Astrocyte (in vitro differentiated cells and primary cell): ENCODE measurements at regions not wholly inside any gene's neighbourhood (a gene's known extent, or its start where the extent isn't known, plus 50 kb on each side); places are given as distances from the start of the nearest gene placed in this dataset.

Experiments
- DNase-seq: peaks from one replicate; pipeline ENCODE4 v3.0.0-alpha.2; 2010; ENCODE audit warnings: low read depth
- FAIRE-seq: peaks from 2 replicates; lab custom pipeline; 2011; peaks lifted over from hg19 to GRCh38; lab: Jason Lieb, UNC
- H2AFZ ChIP-seq: 2 replicates; pipeline ENCODE4 v1.6.0; 2012; ENCODE audit warnings: low read depth, low read length, inconsistent platforms
- H3K27ac ChIP-seq: 2 replicates; pipeline ENCODE4 v1.5.1; 2011; ENCODE audit warnings: low read depth, low read length, inconsistent platforms
- H3K27me3 ChIP-seq: 2 replicates; pipeline ENCODE4 v1.6.0; 2011; ENCODE audit warnings: low read length, inconsistent platforms; ENCODE audit not compliant: insufficient read depth
- H3K36me3 ChIP-seq: 2 replicates; pipeline ENCODE4 v1.5.1; 2011; ENCODE audit warnings: low read length, inconsistent platforms; ENCODE audit not compliant: insufficient read depth
- H3K4me1 ChIP-seq: 2 replicates; pipeline ENCODE4 v1.5.1; 2011; ENCODE audit warnings: low read length, inconsistent platforms; ENCODE audit not compliant: insufficient read depth
- H3K4me2 ChIP-seq: 2 replicates; pipeline ENCODE4 v1.6.0; 2012; ENCODE audit warnings: low read length, inconsistent platforms
- H3K4me3 ChIP-seq: 2 replicates; pipeline ENCODE4 v1.5.1; 2011; ENCODE audit warnings: low read depth, mild to moderate bottlenecking, low read length, inconsistent platforms; ENCODE audit not compliant: insufficient read depth
- H3K79me2 ChIP-seq: 2 replicates; pipeline ENCODE4 v1.6.0; 2012; ENCODE audit warnings: mild to moderate bottlenecking, low read length, inconsistent platforms; ENCODE audit not compliant: insufficient read depth
- H3K9ac ChIP-seq: 2 replicates; pipeline ENCODE4 v1.6.0; 2012; ENCODE audit warnings: mild to moderate bottlenecking, low read length, inconsistent platforms
- H3K9me3 ChIP-seq: 2 replicates; pipeline ENCODE4 v1.5.1; 2012; ENCODE audit warnings: low read depth, mild to moderate bottlenecking, low read length, inconsistent platforms; ENCODE audit not compliant: insufficient read depth
- H4K20me1 ChIP-seq: 2 replicates; pipeline ENCODE4 v1.6.0; 2012; ENCODE audit warnings: low read length, inconsistent platforms; ENCODE audit not compliant: insufficient read depth
- H3K27ac Mint-ChIP-seq: one replicate; pipeline ENCODE4 v1.8.0; 2021; ENCODE audit warnings: mild to moderate bottlenecking, mixed read lengths; ENCODE audit not compliant: unreplicated experiment
- H3K27me3 Mint-ChIP-seq: one replicate; pipeline ENCODE4 v1.8.0; 2021; ENCODE audit warnings: low read depth, mixed read lengths; ENCODE audit not compliant: unreplicated experiment
- H3K36me3 Mint-ChIP-seq: one replicate; pipeline ENCODE4 v1.8.0; 2021; ENCODE audit warnings: low read depth, mixed read lengths; ENCODE audit not compliant: unreplicated experiment
- H3K4me1 Mint-ChIP-seq: one replicate; pipeline ENCODE4 v1.8.0; 2021; ENCODE audit warnings: low read depth, mixed read lengths; ENCODE audit not compliant: unreplicated experiment
- H3K4me3 Mint-ChIP-seq: one replicate; pipeline ENCODE4 v1.8.0; 2021; ENCODE audit warnings: mild to moderate bottlenecking, moderate library complexity, mixed read lengths; ENCODE audit not compliant: unreplicated experiment
- H3K9me3 Mint-ChIP-seq: one replicate; pipeline ENCODE4 v1.8.0; 2021; ENCODE audit warnings: mild to moderate bottlenecking, mixed read lengths; ENCODE audit not compliant: unreplicated experiment
- CTCF ChIP-seq: IDR thresholded peaks from 2 replicates; pipeline ENCODE4 v1.5.1; 2011; ENCODE audit warnings: low read depth, mild to moderate bottlenecking, inconsistent platforms, low read length, moderate library complexity; ENCODE audit not compliant: insufficient read depth
- EZH2 ChIP-seq: IDR thresholded peaks from 2 replicates; pipeline ENCODE4 v1.6.1; 2012; ENCODE audit warnings: mild to moderate bottlenecking, low read length, inconsistent platforms; ENCODE audit not compliant: insufficient read depth

GRCh38 chr4:120415896-120416295 is 349.2 kb upstream of the MAD2L1 start:
- no peaks in the 10 kb centered on the region for H3K36me3 ChIP-seq
- Mint-ChIP-seq H3K4me3 (no peak overlapping the region), H3K36me3 (no peaks in the 10 kb centered on the region), H3K27me3 (no peaks in the 10 kb centered on the region), H3K4me1 (no peaks in the 10 kb centered on the region), H3K9me3 (peaks cover 6% of the 10 kb centered on the region), H3K27ac (no peak overlapping the region)
- H3K27ac ChIP-seq, result no peak overlapping the region
- H3K4me1 ChIP-seq, result no peaks in the 10 kb centered on the region
- no peak overlapping the region for H2AFZ ChIP-seq
- H3K9ac ChIP-seq, result no peak overlapping the region
- TF ChIP-seq CTCF (no peak), EZH2 (no peak)
- no peaks in the 10 kb centered on the region for H3K27me3 ChIP-seq
- no peaks in the 10 kb centered on the region for H3K79me2 ChIP-seq
- no peaks in the 10 kb centered on the region for H4K20me1 ChIP-seq
- H3K9me3 ChIP-seq, result peaks cover 4% of the 10 kb centered on the region
- FAIRE-seq (no peak), DNase-seq (no peak)
- H3K4me2 ChIP-seq, result no peak overlapping the region
- no peak overlapping the region for H3K4me3 ChIP-seq

GRCh38 chr4:120406960-120407359 is 340.3 kb upstream of the MAD2L1 start:
- H3K27me3 ChIP-seq, result no peaks in the 10 kb centered on the region
- H3K9me3 ChIP-seq, result peaks cover 4% of the 10 kb centered on the region
- Mint-ChIP-seq H3K36me3 (no peaks in the 10 kb centered on the region), H3K4me3 (no peak overlapping the region), H3K9me3 (peaks cover 3% of the 10 kb centered on the region), H3K4me1 (no peaks in the 10 kb centered on the region), H3K27ac (no peak overlapping the region), H3K27me3 (no peaks in the 10 kb centered on the region)
- DNase-seq (no peak), FAIRE-seq (no peak)
- no peak overlapping the region for H3K27ac ChIP-seq
- H3K36me3 ChIP-seq, result no peaks in the 10 kb centered on the region
- no peaks in the 10 kb centered on the region for H3K79me2 ChIP-seq
- H3K4me1 ChIP-seq, result no peaks in the 10 kb centered on the region
- no peak overlapping the region for H3K4me2 ChIP-seq
- no peak overlapping the region for H3K9ac ChIP-seq
- TF ChIP-seq CTCF, result no peak
- TF ChIP-seq EZH2, result no peak
- no peak overlapping the region for H2AFZ ChIP-seq
- H4K20me1 ChIP-seq, result no peaks in the 10 kb centered on the region
- H3K4me3 ChIP-seq, result no peak overlapping the region

- Histone ChIP-seq H3K79me2 (no peaks in the 10 kb centered on the region), H3K4me1 (no peaks in the 10 kb centered on the region), H3K9ac (no peak overlapping the region), H3K36me3 (no peaks in the 10 kb centered on the region), H4K20me1 (no peaks in the 10 kb centered on the region), H3K4me2 (no peak overlapping the region), H2AFZ (no peak overlapping the region), H3K9me3 (no peaks in the 10 kb centered on the region), H3K4me3 (no peak overlapping the region), H3K27me3 (no peaks in the 10 kb centered on the region), H3K27ac (no peak overlapping the region)
- FAIRE-seq, result no peak
- Mint-ChIP-seq H3K36me3 (no peaks in the 10 kb centered on the region), H3K4me1 (no peaks in the 10 kb centered on the region), H3K9me3 (peaks cover 2% of the 10 kb centered on the region), H3K27me3 (no peaks in the 10 kb centered on the region), H3K27ac (no peak overlapping the region), H3K4me3 (no peak overlapping the region)
- no peak for TF ChIP-seq EZH2
- no peak for TF ChIP-seq CTCF
- no peak for DNase-seq
Measured at GRCh38 chr4:120403296-120403695, 336.6 kb upstream of the MAD2L1 start.
